CD4-positive, alpha-beta T cell treated with Interferon alpha-2 for 1 hour (primary cell): ENCODE measurements at regions not wholly inside any gene's neighbourhood (a gene's known extent, or its start where the extent isn't known, plus 50 kb on each side); places are given as distances from the start of the nearest gene placed in this dataset.
A peak's percentile ranks its signal among the peaks of the same experiment; 100 is the strongest.

Source experiments
- DNase-seq, 2 donors: peaks; one replicate each; pipeline ENCODE4 v3.0.0-alpha.2; 2020 to 2022

DNA sequence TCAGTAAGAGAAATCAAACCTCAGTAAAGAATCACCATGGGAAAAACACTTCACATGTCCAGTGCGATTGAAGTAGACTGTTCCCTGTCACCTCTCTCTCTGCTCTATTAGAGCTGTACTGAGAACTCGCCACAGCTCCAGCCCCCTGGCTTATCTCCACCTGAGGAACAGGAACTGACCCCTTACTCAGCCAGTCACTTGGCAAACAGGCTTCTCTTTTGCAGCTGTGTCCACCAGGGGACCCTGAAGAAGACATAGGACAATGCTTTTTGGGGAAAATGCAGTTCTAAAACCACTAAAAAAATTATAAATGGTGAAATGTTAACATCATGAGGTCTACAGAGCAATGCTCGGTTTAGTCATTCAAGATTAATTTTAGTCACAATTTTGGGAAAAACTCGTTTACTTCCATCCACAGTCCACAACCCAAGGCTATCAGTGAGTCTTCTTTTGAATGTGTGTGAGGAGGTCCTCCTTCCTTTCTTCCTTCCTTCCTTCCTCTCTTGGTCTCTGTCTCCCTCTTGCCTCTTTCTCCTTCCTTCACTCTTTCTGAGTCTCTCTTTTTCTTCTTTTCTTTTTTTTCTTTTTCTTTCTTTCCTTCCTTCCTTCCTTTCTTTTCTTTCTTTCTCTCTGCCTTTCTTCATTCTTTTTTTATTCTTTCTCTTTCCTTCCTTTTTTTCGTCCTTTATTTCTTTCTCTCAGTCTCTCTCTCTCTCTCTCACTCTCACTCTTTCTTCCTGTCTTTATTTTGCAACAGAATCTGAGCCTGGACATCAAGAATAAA lies 1189.5 kb upstream of the TMEM132C start:
- no peak for DNase-seq

DNA sequence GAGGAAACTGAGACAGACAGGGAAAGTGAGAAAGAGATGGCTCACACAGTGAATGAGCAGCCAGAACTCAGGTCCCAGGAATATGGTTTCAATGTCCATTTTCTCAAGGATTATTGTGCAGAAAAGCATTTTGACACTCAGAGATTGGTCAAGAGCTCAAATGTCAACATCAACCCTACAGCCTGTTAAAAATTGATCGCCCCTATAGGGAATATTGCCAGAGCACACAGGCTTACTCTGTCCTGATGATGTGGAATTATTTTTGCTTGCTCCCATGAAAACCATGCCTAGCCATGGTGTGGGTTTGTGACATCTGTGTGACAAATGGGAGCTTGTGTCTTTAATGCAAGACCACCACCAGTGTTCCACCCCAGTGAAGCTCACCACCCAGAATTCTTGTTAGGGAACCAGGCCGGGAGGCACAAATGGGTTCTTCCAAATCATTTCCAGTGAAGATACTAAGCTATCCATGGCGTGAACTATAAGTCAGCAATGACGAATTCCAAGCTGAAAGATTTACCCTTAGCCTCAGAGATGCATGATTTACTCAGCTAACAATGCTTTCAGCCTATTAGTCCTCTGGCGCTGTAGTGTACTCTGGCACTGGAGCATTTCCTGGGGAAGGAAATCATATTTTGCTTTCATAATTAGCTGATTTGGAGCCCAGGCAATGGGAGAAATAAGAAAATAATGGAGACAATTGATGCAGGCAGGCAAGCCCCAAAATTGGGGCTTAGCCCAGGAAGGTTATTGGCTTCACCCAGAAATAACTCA lies 1188.2 kb upstream of the TMEM132C start:
- DNase-seq, result no peak

DNA sequence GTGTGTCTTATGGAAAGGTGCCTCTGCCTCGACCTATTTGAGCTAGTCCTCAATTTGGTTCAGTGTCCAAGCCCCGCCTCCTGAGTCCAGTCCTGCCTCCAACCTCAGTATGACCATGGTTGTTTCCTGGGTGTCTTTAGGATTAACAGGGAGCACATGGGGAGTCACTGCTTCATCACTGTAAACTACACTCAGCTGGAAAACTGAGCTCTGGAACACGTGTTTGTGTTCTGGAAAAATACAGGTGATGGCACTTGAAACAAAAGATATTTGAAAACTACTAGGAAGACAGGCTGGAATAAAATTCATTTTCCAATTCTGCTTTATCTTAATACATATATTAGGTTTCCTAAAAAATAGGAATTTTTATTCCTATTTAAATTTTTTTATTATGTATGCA lies 1187.3 kb upstream of the TMEM132C start:
- DNase-seq, result no peak

DNA sequence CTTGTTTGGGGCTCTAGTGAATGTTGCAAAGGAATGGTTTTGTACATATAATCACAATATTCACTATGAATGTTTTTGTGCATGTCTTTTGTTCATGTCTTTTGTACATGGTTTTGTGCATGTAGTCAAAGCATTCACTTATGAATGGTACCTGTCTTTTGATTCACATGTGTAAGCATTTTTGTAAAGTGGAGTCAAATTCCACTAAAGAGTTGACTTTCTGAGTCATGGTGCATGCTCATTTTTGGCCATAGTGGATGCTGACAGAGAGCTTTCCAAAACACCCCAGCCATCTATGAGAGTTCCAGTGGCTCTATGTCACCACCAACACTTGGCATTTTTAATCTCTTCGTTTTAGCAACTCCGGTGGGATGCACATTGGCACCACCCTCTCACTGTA lies 1185.9 kb upstream of the TMEM132C start:
- DNase-seq, result no peak

DNA sequence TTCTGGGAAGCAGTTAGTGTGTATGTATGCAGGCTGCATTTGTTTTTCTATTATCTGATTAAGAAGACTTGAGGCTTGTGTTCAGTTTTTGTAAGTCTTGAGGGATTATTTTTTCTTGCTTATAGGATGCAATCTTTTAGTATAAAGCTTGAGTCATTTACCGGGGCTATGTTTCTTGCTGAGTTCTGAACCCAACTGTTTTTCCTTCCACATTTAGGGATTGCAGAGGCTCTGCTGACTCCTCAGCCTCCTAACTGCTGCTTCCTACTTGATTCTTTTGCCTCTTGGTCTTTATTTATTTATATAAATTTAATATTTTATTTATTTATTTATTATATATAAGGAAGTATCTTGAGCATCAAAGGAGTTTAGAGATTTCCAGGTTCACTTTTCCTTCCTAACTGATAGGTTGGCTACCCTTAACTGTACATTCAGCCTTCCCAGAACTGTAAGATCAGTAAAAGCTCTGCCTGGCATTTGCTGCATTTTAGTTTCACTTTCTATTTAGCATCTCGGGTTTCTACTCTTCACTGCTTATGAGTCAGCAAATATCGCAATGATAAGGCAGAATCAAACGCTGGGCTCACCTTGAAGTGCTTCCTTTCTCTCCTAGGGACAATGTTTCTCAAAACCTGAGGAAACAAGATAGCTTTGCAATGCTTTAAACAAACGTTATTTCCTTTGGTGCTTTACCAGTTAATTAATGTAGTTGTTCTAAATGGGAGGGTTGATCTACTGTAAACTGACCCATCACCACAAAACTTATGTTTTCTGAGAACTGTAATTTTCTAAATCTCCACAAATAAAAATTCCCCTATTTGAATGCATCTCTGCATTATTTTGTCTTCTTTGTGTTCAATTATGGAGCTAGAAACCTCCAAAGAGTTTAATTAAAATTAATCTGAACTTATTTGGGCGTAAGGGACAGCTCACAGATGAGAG lies 1183.7 kb upstream of the TMEM132C start:
- DNase-seq, result peak in 1 of 2 donors; percentile 69

DNA sequence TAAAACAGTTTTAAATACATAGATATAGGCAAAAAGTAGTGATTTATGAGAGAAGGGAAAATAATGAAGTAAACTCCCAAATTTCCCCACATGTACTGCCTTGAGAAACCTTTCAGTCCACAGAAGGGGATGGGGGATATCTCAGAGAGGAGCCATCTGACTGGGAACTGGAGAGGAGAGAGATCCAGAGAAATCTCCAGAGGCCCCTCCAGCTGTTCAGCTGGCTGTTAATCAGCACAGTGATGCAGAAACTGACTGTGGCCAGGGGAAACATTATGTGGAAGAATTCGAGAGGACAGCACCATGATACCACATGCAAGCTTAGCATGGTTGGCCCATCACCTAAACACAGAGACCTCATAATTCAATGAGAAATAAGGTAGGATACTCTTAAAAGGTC lies 1165.9 kb upstream of the TMEM132C start:
- DNase-seq, result no peak

DNA sequence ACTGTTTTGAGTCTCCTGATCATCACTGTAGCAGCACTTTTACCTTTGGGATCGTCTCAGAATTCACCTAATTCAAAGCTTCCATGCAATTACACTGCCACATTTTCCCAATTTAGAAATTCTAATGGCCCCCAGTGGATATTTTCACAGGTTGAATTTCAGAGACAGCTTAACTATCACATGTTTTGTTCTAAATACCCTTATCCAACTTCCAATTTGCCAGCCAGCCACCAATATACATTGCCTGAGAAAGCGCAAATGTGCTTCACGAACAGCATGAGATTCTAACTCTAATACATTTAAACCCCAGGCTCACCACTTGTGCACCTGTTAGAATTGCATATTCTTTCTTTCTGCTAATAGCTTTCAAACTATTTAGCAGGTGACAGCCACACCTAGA lies 1160.9 kb upstream of the TMEM132C start:
- DNase-seq, result no peak

DNA sequence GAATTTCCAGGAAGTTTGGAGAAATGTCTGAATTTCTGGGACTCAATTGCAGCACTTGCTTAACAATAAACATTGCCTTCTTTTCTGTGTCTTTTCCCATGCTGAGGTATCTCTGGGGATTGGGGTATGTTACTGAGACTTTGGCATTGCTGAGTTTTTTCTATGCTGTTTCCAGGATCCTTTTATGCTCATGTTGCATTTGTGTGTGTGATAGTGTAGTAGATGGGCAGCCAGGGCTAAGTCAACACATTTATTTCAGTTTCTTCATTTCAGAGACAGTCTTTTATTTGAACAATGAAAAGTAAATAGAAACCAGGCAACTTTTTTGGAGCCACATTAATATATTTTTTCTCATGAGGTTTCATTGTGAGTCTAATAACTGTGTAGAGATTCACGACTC lies 1160.3 kb upstream of the TMEM132C start:
- no peak for DNase-seq

DNA sequence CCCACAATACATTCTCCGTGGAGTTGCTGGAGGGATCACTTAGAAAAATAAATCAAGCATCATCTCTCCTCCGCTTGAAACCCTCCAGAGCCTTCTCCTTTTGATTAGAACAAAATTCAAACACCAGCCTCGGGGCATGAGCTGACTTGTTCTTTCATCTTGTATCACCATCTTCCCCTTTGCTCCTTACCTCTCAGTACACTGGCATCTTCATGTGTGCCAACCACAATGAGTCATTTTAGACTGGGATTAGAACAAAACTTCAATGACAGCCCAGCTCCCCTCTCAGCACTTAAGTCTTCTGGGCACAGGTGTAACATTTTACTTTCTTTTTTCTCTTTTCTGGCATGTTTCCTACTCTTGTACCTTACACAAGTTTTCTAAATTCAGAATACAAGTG lies 1159.2 kb upstream of the TMEM132C start:
- no peak for DNase-seq

DNA sequence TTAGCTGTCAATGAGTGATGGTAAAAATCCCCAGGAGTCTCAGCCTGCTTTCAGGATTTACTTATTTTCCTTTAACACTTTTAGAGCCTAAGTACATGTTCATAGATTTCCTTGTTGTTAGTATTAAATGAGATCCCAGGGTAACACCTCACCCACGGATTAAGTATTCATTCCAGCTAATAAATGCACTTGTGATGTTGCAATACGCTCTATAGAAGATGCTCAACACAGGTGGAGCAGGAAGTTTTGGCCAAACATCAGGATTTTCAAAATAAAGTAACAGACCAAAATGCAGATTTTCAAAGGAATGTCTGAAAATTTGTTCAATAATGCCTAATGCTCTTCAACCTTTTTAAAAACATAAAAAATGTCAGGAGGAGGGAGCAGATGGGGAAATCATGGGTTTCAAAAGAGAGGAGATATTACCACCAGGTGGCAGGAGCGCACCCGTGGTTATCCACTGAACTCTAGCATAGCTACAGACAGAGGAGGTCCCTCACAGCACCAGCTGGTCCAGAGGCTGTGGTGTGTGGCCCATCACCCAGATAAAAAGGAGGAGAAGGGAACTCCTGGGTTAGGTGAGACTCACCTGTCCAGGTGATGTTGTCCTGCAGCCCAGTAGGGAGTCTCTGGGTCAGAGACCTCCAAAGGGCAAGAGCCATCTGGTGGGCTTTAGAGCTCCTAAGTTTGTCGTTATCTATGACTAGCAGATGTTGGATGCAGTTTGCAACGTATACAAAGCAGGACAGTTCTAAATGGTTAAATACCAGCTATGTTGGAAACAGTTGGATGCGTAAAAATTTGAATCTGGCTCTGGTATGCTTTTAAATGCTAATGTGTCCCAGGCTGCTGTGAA lies 1158.4 kb upstream of the TMEM132C start:
- peak; percentile 6 to 37 for DNase-seq

DNA sequence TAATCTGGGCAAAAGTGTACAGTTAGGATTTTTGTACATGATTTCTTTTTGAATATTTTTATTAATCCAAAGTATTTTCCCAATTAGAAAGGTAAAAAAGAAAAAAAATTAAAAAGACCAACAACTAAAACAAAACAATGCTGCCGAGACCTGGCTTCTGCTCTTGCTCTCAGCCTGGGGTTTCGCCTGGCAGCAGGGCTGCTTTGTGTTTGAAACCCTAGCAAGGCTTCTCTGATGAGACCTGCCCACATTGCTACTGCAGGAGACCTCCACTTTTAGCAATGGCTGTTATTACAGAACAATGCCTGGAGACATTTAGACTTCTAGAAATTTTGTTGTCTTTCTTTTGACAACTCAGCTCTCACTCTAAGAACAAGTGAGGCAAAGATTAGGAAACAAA lies 1153.0 kb upstream of the TMEM132C start:
- no peak for DNase-seq

DNA sequence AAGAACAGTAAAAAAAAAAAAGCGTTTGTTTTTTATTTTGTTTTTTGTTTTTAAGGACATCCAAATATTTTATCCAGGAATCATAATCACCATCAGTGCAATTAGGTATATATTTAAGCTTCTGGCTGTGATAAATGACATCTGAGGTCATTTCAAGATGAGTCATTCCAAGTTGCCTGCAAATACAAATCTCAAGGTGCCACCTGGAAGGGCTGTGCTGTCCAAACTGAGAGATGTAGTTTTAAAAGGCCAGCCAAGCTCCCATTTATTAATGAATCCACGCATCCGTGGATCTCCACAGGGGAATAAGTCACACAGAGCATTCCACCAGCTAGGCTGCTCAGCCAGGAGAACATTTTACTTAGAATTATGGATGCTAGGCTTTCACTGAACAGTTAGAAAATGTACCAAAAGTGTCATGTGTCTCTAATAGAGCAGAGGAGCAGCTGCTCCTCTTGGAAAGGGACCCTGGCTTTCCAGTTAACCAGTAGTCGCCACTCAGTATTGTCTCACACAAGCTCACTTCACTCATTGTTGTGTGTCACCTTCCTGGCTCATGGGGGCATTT lies 1151.4 kb upstream of the TMEM132C start:
- no peak for DNase-seq

DNA sequence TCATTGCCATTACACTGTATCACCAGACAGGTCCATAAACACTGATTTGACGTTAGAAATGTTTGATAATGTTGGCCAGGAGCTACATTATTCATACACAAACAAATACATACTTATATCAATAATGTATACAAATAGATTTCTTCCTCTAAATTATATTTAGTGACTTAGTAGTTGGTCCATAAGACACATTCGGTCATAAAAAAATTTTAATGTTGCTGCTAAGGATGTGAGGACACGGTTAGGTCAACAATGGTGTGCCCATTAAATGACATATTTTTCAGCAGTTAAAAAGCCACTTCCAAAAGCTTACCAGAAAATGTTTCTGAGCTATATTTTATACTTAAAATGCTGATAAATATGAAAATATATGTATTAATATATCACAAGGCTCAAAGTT lies 1148.7 kb upstream of the TMEM132C start:
- no peak for DNase-seq

DNA sequence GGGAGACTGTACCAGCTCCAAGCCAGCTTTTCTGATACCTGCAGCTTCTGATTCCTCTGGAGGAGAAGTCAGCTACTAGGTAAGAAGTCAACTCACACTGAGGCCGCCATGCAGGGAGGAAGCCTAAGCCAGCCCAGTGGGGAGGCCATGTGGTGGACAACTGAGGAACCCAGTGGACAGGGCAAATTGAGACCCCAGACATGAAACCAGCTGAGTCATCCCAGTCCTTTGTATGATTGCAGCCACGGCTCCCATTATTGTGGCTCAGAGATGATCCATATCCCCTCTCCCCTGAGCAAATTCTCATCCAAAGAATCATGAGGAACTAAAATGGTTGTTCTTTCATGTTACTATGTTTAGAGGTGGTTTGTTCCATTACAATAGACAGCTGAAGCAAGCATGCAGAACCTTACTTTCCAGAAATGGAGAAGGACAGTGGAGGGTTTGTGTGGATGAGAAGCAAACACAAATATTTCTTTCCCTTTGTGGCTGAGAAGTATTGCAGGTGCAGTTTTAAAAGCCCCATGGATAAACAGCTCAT lies 1147.3 kb upstream of the TMEM132C start:
- DNase-seq, result no peak

DNA sequence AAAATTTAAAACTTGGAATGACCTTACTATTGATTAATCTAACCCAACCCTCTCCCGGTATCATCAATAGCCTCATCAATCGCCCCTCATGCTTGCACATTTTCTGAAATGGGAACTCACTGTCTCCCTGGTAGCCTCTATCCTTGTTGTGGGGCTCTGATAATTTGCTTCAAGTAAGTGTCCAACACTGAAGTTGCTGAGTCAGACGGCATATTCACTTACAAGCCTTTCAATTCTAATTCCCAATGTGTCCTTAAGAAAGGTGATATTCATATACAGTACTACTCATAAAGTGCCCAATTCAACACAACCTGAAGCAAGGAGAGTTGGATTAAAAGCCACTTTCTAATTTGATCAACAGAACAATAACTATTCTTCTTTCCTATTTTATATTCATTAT lies 1146.1 kb upstream of the TMEM132C start:
- DNase-seq, result no peak

DNA sequence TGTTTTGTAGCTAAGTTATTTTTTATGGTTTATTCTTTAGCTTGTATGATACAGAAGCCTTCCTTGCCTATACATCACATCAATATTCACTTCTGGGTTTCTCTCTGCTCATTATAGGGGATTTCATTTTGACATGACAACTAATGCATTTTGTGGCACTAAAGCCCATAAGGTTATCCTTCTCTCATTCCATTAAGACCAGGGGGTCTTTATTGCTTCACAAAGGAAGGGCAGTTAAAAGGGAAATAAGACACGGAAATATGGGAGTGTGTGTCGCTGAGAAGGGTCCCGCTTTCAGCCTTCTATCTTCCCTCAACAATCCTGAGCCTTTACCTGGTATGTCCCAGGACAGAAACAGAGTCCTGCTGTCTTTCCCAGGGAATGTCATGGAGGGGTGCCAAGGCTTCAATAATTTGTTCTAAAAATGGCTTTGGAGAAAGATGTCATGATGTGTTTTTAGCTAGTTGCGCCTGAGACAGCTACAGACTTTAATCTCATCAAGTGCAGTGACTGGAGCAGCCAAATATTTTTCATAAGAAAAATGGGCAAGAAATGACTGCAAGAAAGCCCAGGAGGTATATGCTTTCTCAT lies 1145.4 kb upstream of the TMEM132C start:
- DNase-seq, result no peak

DNA sequence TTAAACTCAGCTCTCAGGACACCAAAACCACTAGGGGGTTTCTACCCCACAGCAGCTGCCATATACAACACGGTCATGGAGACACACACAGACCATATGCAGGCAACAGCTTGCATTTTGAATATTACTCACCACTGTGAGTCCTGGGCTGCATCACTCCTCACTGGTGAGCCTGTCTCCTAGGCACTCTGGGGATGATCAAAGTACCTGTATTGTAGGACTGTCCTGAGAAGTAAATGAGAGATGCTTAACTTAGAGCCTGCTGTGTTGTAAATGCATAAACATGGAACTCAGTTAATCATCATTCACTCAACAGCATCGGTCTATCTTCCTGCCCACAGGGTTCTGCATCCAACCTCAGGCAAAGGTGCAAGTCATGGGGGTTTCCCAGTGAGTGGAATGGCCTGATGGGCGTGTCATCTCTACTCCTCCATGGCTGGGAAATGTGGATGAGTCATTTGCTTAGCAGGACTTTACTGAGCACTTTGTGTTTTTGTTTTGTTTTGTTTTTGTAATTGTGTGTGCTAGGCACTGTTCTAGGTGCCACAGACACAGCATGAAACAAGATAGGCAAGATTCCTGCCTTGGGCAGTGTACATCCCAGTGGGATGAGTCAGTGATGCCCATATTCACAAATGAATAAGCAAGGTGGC lies 1141.2 kb upstream of the TMEM132C start:
- no peak for DNase-seq

DNA sequence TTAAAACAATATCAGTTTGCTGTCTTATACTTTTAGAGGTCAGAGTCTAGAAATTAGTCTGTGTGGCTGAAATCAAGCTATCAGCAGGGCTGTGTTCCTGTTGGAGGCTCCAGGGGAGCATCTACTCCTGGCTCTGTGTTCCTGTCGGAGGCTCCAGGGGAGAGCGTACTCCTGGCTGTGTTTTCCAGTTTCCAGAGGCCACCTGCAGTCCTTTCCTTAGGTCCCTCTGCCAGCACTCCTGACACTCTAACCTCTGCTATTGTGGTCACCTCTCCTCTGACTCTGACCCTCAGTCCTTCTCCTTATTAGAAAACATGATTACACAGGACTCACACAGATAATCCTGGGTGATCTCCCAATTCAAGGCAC lies 1140.7 kb upstream of the TMEM132C start:
- DNase-seq, result no peak

DNA sequence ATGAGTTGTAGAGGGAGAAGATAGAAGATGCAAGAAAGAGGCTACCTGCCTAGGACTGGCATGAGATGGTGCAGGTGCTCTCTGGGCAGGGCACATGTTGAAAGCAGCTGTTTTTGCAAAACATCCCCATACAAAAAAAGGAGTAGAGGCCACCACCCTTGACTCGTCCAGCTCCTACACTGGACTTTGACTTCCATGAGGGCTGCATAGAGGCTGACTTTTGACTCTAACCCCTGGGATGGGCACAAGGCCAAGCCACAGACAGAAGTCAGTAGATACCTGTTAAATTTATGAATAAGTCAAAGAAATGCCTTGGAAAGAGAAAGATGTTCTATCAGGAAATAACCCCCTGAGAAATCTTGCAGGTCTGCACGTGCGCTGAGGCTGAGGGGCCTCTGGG lies 1139.1 kb upstream of the TMEM132C start:
- DNase-seq, result no peak

DNA sequence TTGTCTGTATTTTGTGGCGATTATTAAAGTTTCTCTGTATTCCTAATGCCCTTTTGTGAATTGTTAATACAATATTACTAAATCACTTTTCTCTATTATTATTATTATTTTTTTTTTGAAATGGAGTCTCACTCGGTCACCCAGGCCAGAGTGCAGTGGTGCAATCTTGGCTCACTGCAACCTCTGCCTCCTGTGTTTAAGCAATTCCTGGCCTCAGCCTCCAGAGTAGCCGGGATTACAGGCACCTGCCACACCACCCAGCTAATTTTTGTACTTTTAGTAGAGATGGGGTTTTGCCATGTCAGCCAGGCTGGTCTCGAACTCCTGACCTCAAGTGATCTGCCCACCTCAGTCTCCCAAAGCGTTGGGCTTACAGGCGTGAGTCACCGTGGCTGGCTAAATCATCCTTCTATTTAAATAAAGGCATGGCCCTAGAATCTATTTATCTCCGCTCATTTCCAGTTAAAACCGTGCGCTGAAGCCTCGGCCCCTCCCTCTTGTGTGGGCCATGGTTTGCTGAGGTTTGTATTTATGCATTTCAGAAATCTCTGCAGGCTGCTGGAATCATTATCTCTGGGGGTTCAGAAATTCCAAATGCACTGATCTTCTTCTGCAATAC lies 1136.4 kb upstream of the TMEM132C start:
- no peak for DNase-seq
